ENCODE measurements at regions not wholly inside any gene's neighbourhood (a gene's known extent, or its start where the extent isn't known, plus 50 kb on each side); places are given as distances from the start of the nearest gene placed in this dataset.

DNA sequence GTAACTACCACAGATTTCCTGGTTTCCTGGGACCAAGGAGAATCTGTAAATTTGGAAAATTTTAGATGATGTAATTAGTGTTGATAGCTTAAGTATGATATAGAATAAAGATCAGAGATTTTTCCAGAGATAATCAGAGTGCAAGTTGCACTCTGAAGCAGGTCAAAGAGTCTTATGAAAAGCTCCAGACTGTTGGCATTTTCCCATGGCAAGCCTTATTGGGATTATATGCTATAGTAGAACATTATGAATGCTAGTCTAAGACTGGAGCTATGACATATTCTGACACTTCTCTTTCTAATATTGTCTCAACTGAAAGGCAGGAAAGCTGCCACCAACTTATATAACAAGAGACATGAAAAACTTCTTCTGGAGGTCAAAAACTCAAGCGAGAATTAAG, 1638.3 kb upstream of the LRRTM1 start (continued):
- TF ChIP-seq HCFC1 (IDR thresholded peaks at IDR 0.05; ENCODE audit: low read depth, low read length) (no peak), SMAD1 (IDR thresholded peaks at IDR 0.05; ENCODE audit: low read depth, low read length, partially characterized antibody) (no peak), NR1H2 (CRISPR knock-in tag; IDR thresholded peaks at IDR 0.05) (no peak), MEF2D (tag; conservative IDR thresholded peaks at IDR 0.05; ENCODE audit: low read depth) (no peak), TCF3 (CRISPR knock-in tag; IDR thresholded peaks at IDR 0.05) (no peak)
- TF ChIP-seq, protein P1, sequence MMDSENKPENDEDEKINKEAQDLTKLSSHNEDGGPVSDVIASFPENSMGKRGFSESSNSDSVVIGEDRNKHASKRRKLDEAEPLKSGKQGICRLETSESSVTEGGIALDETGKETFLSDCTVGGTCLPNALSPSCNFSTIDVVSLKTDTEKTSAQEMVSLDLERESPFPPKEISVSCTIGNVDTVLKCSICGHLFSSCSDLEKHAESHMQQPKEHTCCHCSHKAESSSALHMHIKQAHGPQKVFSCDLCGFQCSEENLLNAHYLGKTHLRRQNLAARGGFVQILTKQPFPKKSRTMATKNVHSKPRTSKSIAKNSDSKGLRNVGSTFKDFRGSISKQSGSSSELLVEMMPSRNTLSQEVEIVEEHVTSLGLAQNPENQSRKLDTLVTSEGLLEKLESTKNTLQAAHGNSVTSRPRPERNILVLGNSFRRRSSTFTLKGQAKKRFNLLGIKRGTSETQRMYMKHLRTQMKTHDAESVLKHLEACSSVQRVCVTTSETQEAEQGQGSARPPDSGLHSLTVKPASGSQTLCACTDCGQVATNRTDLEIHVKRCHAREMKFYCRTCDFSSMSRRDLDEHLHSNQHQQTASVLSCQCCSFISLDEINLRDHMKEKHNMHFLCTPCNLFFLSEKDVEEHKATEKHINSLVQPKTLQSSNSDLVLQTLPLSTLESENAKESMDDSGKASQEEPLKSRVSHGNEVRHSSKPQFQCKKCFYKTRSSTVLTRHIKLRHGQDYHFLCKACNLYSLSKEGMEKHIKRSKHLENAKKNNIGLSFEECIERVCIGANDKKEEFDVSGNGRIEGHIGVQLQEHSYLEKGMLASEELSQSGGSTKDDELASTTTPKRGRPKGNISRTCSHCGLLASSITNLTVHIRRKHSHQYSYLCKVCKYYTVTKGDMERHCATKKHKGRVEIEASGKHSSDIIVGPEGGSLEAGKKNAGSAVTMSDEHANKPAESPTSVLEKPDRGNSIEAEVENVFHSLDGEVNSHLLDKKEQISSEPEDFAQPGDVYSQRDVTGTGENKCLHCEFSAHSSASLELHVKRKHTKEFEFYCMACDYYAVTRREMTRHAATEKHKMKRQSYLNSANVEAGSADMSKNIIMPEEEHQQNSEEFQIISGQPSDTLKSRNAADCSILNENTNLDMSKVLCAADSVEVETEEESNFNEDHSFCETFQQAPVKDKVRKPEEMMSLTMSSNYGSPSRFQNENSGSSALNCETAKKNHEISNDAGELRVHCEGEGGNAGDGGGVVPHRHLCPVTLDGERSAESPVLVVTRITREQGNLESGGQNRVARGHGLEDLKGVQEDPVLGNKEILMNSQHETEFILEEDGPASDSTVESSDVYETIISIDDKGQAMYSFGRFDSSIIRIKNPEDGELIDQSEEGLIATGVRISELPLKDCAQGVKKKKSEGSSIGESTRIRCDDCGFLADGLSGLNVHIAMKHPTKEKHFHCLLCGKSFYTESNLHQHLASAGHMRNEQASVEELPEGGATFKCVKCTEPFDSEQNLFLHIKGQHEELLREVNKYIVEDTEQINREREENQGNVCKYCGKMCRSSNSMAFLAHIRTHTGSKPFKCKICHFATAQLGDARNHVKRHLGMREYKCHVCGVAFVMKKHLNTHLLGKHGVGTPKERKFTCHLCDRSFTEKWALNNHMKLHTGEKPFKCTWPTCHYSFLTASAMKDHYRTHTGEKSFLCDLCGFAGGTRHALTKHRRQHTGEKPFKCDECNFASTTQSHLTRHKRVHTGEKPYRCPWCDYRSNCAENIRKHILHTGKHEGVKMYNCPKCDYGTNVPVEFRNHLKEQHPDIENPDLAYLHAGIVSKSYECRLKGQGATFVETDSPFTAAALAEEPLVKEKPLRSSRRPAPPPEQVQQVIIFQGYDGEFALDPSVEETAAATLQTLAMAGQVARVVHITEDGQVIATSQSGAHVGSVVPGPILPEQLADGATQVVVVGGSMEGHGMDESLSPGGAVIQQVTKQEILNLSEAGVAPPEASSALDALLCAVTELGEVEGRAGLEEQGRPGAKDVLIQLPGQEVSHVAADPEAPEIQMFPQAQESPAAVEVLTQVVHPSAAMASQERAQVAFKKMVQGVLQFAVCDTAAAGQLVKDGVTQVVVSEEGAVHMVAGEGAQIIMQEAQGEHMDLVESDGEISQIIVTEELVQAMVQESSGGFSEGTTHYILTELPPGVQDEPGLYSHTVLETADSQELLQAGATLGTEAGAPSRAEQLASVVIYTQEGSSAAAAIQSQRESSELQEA (IDR thresholded peaks at IDR 0.05; ENCODE audit: low read depth): no peak
